NB4 (cell line): ENCODE measurements at regions not wholly inside any gene's neighbourhood (a gene's known extent, or its start where the extent isn't known, plus 50 kb on each side); places are given as distances from the start of the nearest gene placed in this dataset.

Source experiments
- DNase-seq: peaks from one replicate; pipeline ENCODE4 v3.0.0; 2010; ENCODE audit warnings: low read depth
- H3K4me3 ChIP-seq: one replicate; pipeline ENCODE4 v1.5.1; 2011; ENCODE audit warnings: mild to moderate bottlenecking, low read depth, low read length, moderate library complexity
- MYC ChIP-seq: IDR thresholded peaks from 2 replicates; pipeline ENCODE4 v1.6.1; 2011; ENCODE audit warnings: low read depth, low read length
- POLR2A ChIP-seq: IDR thresholded peaks from 2 replicates; pipeline ENCODE4 v1.6.1; 2011; ENCODE audit warnings: mild to moderate bottlenecking; ENCODE audit not compliant: insufficient read length; ENCODE audit errors: extremely low read depth
- TF ChIP-seq, protein P1 (sequence below): IDR thresholded peaks from 2 replicates; pipeline ENCODE4 v1.6.1; 2011; ENCODE audit warnings: low read depth, low read length
- TF ChIP-seq, protein P2 (sequence below): IDR thresholded peaks from one replicate; pipeline ENCODE4 v1.5.1; 2012; ENCODE audit warnings: low read depth, low read length

DNA sequence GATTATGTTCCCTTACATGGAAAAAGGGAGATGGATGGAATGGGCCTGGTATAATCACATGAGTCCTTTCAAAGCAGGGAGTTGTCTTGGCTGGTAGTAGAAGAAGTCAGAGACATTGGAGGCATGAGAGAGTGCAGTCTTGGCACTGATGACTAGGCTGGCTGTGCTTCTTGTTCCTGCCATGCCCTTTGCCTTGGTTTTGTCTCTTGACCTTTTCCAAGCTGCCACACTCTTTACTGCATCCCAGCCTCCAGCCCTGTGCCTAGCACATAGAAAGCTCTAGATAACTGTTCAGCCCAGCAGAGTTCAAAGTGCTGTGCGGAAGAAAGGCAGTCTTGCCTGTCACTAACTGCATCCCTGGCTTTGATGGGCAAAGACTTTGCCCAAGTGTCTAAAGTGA, 412.6 kb downstream of the PRDM2 start:
- DNase-seq, result no peak
- no peak overlapping the region for H3K4me3 ChIP-seq
- TF ChIP-seq, protein P1, sequence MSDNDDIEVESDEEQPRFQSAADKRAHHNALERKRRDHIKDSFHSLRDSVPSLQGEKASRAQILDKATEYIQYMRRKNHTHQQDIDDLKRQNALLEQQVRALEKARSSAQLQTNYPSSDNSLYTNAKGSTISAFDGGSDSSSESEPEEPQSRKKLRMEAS, result no peak
- TF ChIP-seq MYC, result no peak
- TF ChIP-seq, protein P2, sequence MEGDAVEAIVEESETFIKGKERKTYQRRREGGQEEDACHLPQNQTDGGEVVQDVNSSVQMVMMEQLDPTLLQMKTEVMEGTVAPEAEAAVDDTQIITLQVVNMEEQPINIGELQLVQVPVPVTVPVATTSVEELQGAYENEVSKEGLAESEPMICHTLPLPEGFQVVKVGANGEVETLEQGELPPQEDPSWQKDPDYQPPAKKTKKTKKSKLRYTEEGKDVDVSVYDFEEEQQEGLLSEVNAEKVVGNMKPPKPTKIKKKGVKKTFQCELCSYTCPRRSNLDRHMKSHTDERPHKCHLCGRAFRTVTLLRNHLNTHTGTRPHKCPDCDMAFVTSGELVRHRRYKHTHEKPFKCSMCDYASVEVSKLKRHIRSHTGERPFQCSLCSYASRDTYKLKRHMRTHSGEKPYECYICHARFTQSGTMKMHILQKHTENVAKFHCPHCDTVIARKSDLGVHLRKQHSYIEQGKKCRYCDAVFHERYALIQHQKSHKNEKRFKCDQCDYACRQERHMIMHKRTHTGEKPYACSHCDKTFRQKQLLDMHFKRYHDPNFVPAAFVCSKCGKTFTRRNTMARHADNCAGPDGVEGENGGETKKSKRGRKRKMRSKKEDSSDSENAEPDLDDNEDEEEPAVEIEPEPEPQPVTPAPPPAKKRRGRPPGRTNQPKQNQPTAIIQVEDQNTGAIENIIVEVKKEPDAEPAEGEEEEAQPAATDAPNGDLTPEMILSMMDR, result no peak

- TF ChIP-seq MYC (no peak), POLR2A (no peak)
- H3K4me3 ChIP-seq, result no peak overlapping the region
- DNase-seq, result no peak
Measured at GRCh38 chr1:14113271-14113670, 413.3 kb downstream of the PRDM2 start.

- no peak for TF ChIP-seq MYC
- TF ChIP-seq, protein P2, result peak; percentile 57
- no peak overlapping the region for H3K4me3 ChIP-seq
- peak; percentile 55 for DNase-seq
Measured at GRCh38 chr1:14113841-14114567, 414.0 kb downstream of the PRDM2 start.

DNA sequence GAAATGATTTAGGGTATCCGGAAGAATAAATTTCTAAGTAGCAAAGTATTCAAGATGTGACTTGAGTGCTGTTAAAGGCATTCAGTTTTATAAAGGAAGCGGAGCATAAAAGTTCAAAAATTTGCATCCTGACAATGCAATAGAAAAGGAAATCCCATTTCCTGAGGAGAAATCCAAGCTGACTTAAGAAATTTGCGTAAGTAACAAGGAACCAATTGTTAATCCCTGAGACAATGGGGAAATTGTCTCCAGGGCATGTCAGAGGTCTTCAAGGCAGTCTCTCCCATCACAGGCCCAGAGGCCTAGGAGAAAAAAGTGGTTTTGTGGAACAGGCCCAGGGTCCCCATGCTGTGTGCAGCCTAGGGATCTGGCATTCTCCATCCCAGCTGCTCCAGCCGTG, 416.0 kb downstream of the PRDM2 start:
- TF ChIP-seq, protein P1, result no peak
- TF ChIP-seq, protein P2, result no peak
- TF ChIP-seq POLR2A (no peak), MYC (no peak)
- no peak overlapping the region for H3K4me3 ChIP-seq
- no peak for DNase-seq

GRCh38 chr1:14117700-14118099, 417.7 kb downstream of the PRDM2 start:
- TF ChIP-seq, protein P2, result no peak
- TF ChIP-seq, protein P1, result no peak
- TF ChIP-seq MYC (no peak), POLR2A (no peak)
- no peak for DNase-seq
- no peak overlapping the region for H3K4me3 ChIP-seq

DNA sequence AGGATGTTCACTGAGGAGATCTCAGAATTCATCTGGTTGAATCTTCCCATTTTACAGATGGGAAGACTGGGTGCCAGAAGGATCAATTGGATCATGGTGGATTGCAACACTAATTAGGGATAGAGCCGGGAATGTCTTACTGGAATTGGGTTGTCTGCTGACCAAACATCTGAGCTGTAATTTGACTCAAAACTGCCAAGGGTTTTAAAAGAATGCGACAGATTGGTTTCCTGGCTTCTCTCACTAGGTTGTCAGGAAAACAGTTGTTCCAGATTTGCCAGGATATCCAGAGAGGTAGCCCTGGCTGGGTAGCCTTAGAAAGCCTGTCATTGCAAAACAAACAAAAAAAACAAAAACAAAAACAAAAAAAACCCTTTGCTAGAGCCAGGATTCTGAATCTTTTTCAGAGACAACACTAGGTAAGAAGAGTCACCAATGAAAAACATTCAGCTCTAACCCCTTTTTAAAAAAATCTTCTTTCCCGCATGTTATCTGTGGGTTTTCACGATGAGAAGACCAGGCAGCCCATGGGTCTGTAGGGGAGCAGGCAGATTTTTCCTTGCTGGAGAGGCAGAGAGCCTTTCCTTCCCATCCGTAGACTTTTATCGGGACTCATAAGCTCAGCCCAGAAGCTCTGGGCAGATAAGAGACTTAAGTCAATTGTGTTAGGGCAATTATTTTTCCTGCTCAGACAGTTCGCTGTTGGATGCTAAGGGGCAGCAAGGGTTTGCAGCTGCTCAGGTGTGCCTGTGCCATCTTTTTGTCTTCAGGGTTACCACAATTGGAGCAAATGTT, 418.9 kb downstream of the PRDM2 start:
- H3K4me3 ChIP-seq, result no peak overlapping the region
- no peak for DNase-seq
- no peak for TF ChIP-seq MYC
- TF ChIP-seq, protein P1, result no peak
- TF ChIP-seq, protein P2, result no peak
- TF ChIP-seq POLR2A, result no peak
